Putamen (tissue), 1 donor: ENCODE measurements at regions not wholly inside any gene's neighbourhood (a gene's known extent, or its start where the extent isn't known, plus 50 kb on each side); places are given as distances from the start of the nearest gene placed in this dataset.

Experiments used
- DNase-seq: peaks from one replicate; pipeline ENCODE4 v3.0.0-alpha.2; 2016; ENCODE audit warnings: low spot score

- DNase-seq = no peak
Measured at GRCh38 chr18:28974504-28974903, 797.6 kb upstream of the CDH2 start.

- no peak for DNase-seq
Measured at GRCh38 chr18:28973324-28973723, 796.4 kb upstream of the CDH2 start.

- DNase-seq = no peak
Measured at GRCh38 chr18:28972333-28972907, 795.5 kb upstream of the CDH2 start.

GRCh38 chr18:28963481-28963880 is 786.6 kb upstream of the CDH2 start:
- DNase-seq = no peak

- DNase-seq = no peak
Measured at GRCh38 chr18:28961669-28962228, 784.8 kb upstream of the CDH2 start.

- DNase-seq = no peak
Measured at GRCh38 chr18:28960146-28960545, 783.2 kb upstream of the CDH2 start.

GRCh38 chr18:28952339-28952738 is 775.4 kb upstream of the CDH2 start:
- DNase-seq = no peak

GRCh38 chr18:28947900-28948299 is 771.0 kb upstream of the CDH2 start:
- no peak for DNase-seq

- no peak for DNase-seq
Measured at GRCh38 chr18:28946471-28946870, 769.5 kb upstream of the CDH2 start.

- DNase-seq = no peak
Measured at GRCh38 chr18:28922936-28923335, 746.0 kb upstream of the CDH2 start.

GRCh38 chr18:28916456-28916855 is 739.5 kb upstream of the CDH2 start:
- DNase-seq = no peak

GRCh38 chr18:28905509-28905908 is 728.6 kb upstream of the CDH2 start:
- DNase-seq = no peak

GRCh38 chr18:28904789-28905364 is 727.9 kb upstream of the CDH2 start:
- no peak for DNase-seq

GRCh38 chr18:28903306-28903705 is 726.4 kb upstream of the CDH2 start:
- DNase-seq = no peak

- no peak for DNase-seq
Measured at GRCh38 chr18:28890791-28891190, 713.9 kb upstream of the CDH2 start.

GRCh38 chr18:28884304-28884703 is 707.4 kb upstream of the CDH2 start:
- no peak for DNase-seq

GRCh38 chr18:28880856-28881255 is 703.9 kb upstream of the CDH2 start:
- no peak for DNase-seq

GRCh38 chr18:28875059-28875458 is 698.1 kb upstream of the CDH2 start:
- no peak for DNase-seq

- no peak for DNase-seq
Measured at GRCh38 chr18:28863396-28863795, 686.5 kb upstream of the CDH2 start.

- DNase-seq = no peak
Measured at GRCh38 chr18:28858248-28858647, 681.3 kb upstream of the CDH2 start.

- DNase-seq = no peak
Measured at GRCh38 chr18:28855989-28856388, 679.1 kb upstream of the CDH2 start.

- peak; percentile 28 for DNase-seq
Measured at GRCh38 chr18:28855524-28855923, 678.6 kb upstream of the CDH2 start.

GRCh38 chr18:28854964-28855363 is 678.0 kb upstream of the CDH2 start:
- DNase-seq = peak; percentile 2

GRCh38 chr18:28846958-28847357 is 670.0 kb upstream of the CDH2 start:
- DNase-seq = no peak
